NCI-H187 (cell line): ENCODE measurements at regions not wholly inside any gene's neighbourhood (a gene's known extent, or its start where the extent isn't known, plus 50 kb on each side); places are given as distances from the start of the nearest gene placed in this dataset.

Experiments used
- DNase-seq, 2 experiments: peaks; one replicate each; lab custom pipeline; 2025; lab: John Stamatoyannopoulos, UW

GRCh38 chr5:4941957-4942830 lies 197.9 kb upstream of the ADAMTS16 start:
- no peak for DNase-seq

GRCh38 chr5:4942831-4943178 lies 197.3 kb upstream of the ADAMTS16 start:
- DNase-seq = no peak

- DNase-seq = no peak
These were observed 194.8 kb upstream of the ADAMTS16 start for GRCh38 chr5:4945296-4945695.

GRCh38 chr5:4947106-4947505 lies 193.0 kb upstream of the ADAMTS16 start:
- DNase-seq = no peak

GRCh38 chr5:4947893-4948536 lies 192.1 kb upstream of the ADAMTS16 start:
- no peak for DNase-seq

- DNase-seq = no peak
These were observed 191.0 kb upstream of the ADAMTS16 start for GRCh38 chr5:4949108-4949507.

GRCh38 chr5:4953576-4953975 lies 186.6 kb upstream of the ADAMTS16 start:
- DNase-seq = no peak

- DNase-seq = no peak
These were observed 186.1 kb upstream of the ADAMTS16 start for GRCh38 chr5:4954048-4954447.

- DNase-seq = no peak
These were observed 176.9 kb upstream of the ADAMTS16 start for GRCh38 chr5:4963265-4963664.

- DNase-seq = no peak
These were observed 170.8 kb upstream of the ADAMTS16 start for GRCh38 chr5:4969351-4969750.

GRCh38 chr5:4970171-4970570 lies 170.0 kb upstream of the ADAMTS16 start:
- no peak for DNase-seq

GRCh38 chr5:4976902-4977301 lies 163.2 kb upstream of the ADAMTS16 start:
- no peak for DNase-seq

- DNase-seq = no peak
These were observed 162.6 kb upstream of the ADAMTS16 start for GRCh38 chr5:4977416-4978110.

GRCh38 chr5:4980201-4980600 lies 159.9 kb upstream of the ADAMTS16 start:
- DNase-seq = no peak

- DNase-seq = no peak
These were observed 158.5 kb upstream of the ADAMTS16 start for GRCh38 chr5:4981608-4982007.

- no peak for DNase-seq
These were observed 156.4 kb upstream of the ADAMTS16 start for GRCh38 chr5:4983701-4984100.

- no peak for DNase-seq
These were observed 155.7 kb upstream of the ADAMTS16 start for GRCh38 chr5:4984461-4984860.

- no peak for DNase-seq
These were observed 152.7 kb upstream of the ADAMTS16 start for GRCh38 chr5:4987431-4987830.

GRCh38 chr5:4989118-4989517 lies 151.0 kb upstream of the ADAMTS16 start:
- DNase-seq = no peak

- no peak for DNase-seq
These were observed 150.1 kb upstream of the ADAMTS16 start for GRCh38 chr5:4990017-4990416.

- no peak for DNase-seq
These were observed 149.7 kb upstream of the ADAMTS16 start for GRCh38 chr5:4990462-4990861.

GRCh38 chr5:4991925-4992324 lies 148.2 kb upstream of the ADAMTS16 start:
- no peak for DNase-seq

GRCh38 chr5:4995014-4995413 lies 145.1 kb upstream of the ADAMTS16 start:
- DNase-seq = no peak
